HEK293 (cell line): ENCODE measurements at regions not wholly inside any gene's neighbourhood (a gene's known extent, or its start where the extent isn't known, plus 50 kb on each side); places are given as distances from the start of the nearest gene placed in this dataset.
A peak's percentile ranks its signal among the peaks of the same experiment; 100 is the strongest.

Source experiments
- BCL11B ChIP-seq: fragments of 450-650 bp; formaldehyde crosslinking; IDR thresholded peaks from 2 replicates; pipeline ENCODE4 v1.5.1; 2016; ENCODE audit warnings: low read depth, missing biosample characterization, missing genetic modification characterization
- EGR2 ChIP-seq: fragments of 450-650 bp; formaldehyde crosslinking; IDR thresholded peaks from 2 replicates; pipeline ENCODE4 v1.5.1; 2016; ENCODE audit warnings: low read depth, missing biosample characterization, missing genetic modification characterization
- GFI1B ChIP-seq: fragments of 450-650 bp; formaldehyde crosslinking; IDR thresholded peaks from 2 replicates; pipeline ENCODE4 v1.5.1; 2016; ENCODE audit warnings: missing biosample characterization, missing genetic modification characterization
- GLIS1 ChIP-seq: fragments of 450-650 bp; formaldehyde crosslinking; IDR thresholded peaks from 2 replicates; pipeline ENCODE4 v1.5.1; 2016; ENCODE audit warnings: missing biosample characterization, missing genetic modification characterization
- PATZ1 ChIP-seq: fragments of 450-650 bp; formaldehyde crosslinking; IDR thresholded peaks from 2 replicates; pipeline ENCODE4 v1.5.1; 2016; ENCODE audit warnings: missing biosample characterization, missing genetic modification characterization
- PRDM10 ChIP-seq: fragments of 450-650 bp; formaldehyde crosslinking; IDR thresholded peaks from 2 replicates; pipeline ENCODE4 v1.5.1; 2016; ENCODE audit warnings: missing biosample characterization, missing genetic modification characterization
- REPIN1 ChIP-seq: fragments of 450-650 bp; formaldehyde crosslinking; IDR thresholded peaks from 2 replicates; pipeline ENCODE4 v1.5.1; 2017; ENCODE audit warnings: missing biosample characterization, missing genetic modification characterization, low read depth
- SETDB1 ChIP-seq: IDR thresholded peaks from one replicate; pipeline ENCODE4 v1.6.1; 2017; ENCODE audit warnings: mild to moderate bottlenecking, low read length, moderate library complexity, mixed read lengths; ENCODE audit not compliant: insufficient read length
- SP3 ChIP-seq: fragments of 450-650 bp; formaldehyde crosslinking; IDR thresholded peaks from 2 replicates; pipeline ENCODE4 v1.5.1; 2016; ENCODE audit warnings: missing biosample characterization, missing genetic modification characterization
- YY2 ChIP-seq: fragments of 450-650 bp; formaldehyde crosslinking; IDR thresholded peaks from 2 replicates; pipeline ENCODE4 v1.5.1; 2016; ENCODE audit warnings: missing biosample characterization, missing genetic modification characterization
- ZBTB8A ChIP-seq: fragments of 450-650 bp; formaldehyde crosslinking; IDR thresholded peaks from 2 replicates; pipeline ENCODE4 v1.5.1; 2016; ENCODE audit warnings: missing biosample characterization, missing genetic modification characterization
- ZFP37 ChIP-seq: fragments of 450-650 bp; formaldehyde crosslinking; IDR thresholded peaks from 2 replicates; pipeline ENCODE4 v1.5.1; 2016; ENCODE audit warnings: missing biosample characterization, missing genetic modification characterization
- ZIC2 ChIP-seq: fragments of 450-650 bp; formaldehyde crosslinking; IDR thresholded peaks from 2 replicates; pipeline ENCODE4 v1.5.1; 2016; ENCODE audit warnings: missing biosample characterization, missing genetic modification characterization
- ZNF114 ChIP-seq: fragments of 450-650 bp; formaldehyde crosslinking; IDR thresholded peaks from 2 replicates; pipeline ENCODE4 v1.5.0; 2017; ENCODE audit warnings: missing biosample characterization, missing genetic modification characterization
- ZNF239 ChIP-seq: fragments of 450-650 bp; formaldehyde crosslinking; IDR thresholded peaks from 2 replicates; pipeline ENCODE4 v1.5.1; 2016; ENCODE audit warnings: missing biosample characterization, missing genetic modification characterization
- ZNF248 ChIP-seq: fragments of 450-650 bp; formaldehyde crosslinking; IDR thresholded peaks from 2 replicates; pipeline ENCODE4 v1.5.1; 2017; ENCODE audit warnings: missing biosample characterization, missing genetic modification characterization
- ZNF280C ChIP-seq: fragments of 450-650 bp; formaldehyde crosslinking; IDR thresholded peaks from 2 replicates; pipeline ENCODE4 v1.5.1; 2016; ENCODE audit warnings: missing biosample characterization, missing genetic modification characterization
- ZNF362 ChIP-seq: fragments of 450-650 bp; formaldehyde crosslinking; IDR thresholded peaks from 2 replicates; pipeline ENCODE4 v1.5.1; 2016; ENCODE audit warnings: missing biosample characterization, missing genetic modification characterization
- ZNF366 ChIP-seq: fragments of 450-650 bp; formaldehyde crosslinking; conservative IDR thresholded peaks from 2 replicates; pipeline ENCODE4 v1.5.1; 2016; ENCODE audit warnings: missing biosample characterization, missing genetic modification characterization
- ZNF391 ChIP-seq: fragments of 450-650 bp; formaldehyde crosslinking; IDR thresholded peaks from 2 replicates; pipeline ENCODE4 v1.5.1; 2016; ENCODE audit warnings: low read depth, missing biosample characterization, missing genetic modification characterization, borderline replicate concordance
- ZNF48 ChIP-seq: fragments of 450-650 bp; formaldehyde crosslinking; IDR thresholded peaks from 2 replicates; pipeline ENCODE4 v1.5.1; 2016; ENCODE audit warnings: missing biosample characterization, missing genetic modification characterization
- ZNF501 ChIP-seq: fragments of 450-650 bp; formaldehyde crosslinking; IDR thresholded peaks from 2 replicates; pipeline ENCODE4 v1.5.1; 2016; ENCODE audit warnings: missing biosample characterization, missing genetic modification characterization
- ZNF521 ChIP-seq: fragments of 450-650 bp; formaldehyde crosslinking; IDR thresholded peaks from 2 replicates; pipeline ENCODE4 v1.5.1; 2017; ENCODE audit warnings: missing biosample characterization, mild to moderate bottlenecking, missing genetic modification characterization
- ZNF596 ChIP-seq: fragments of 450-650 bp; IDR thresholded peaks from 2 replicates; pipeline ENCODE4 v1.5.0; 2018; ENCODE audit warnings: missing biosample characterization, mild to moderate bottlenecking, missing genetic modification characterization, moderate library complexity
- ZNF624 ChIP-seq: fragments of 450-650 bp; formaldehyde crosslinking; IDR thresholded peaks from 2 replicates; pipeline ENCODE4 v1.5.1; 2017; ENCODE audit warnings: missing biosample characterization, missing genetic modification characterization
- ZNF639 ChIP-seq: fragments of 450-650 bp; formaldehyde crosslinking; IDR thresholded peaks from 2 replicates; pipeline ENCODE4 v1.5.1; 2016; ENCODE audit warnings: missing biosample characterization, missing genetic modification characterization
- ZNF664 ChIP-seq: fragments of 450-650 bp; formaldehyde crosslinking; IDR thresholded peaks from 2 replicates; pipeline ENCODE4 v1.5.1; 2016; ENCODE audit warnings: missing biosample characterization, missing genetic modification characterization
- ZNF747 ChIP-seq: fragments of 450-650 bp; formaldehyde crosslinking; IDR thresholded peaks from 2 replicates; pipeline ENCODE4 v1.5.1; 2016; ENCODE audit warnings: missing biosample characterization, missing genetic modification characterization
- ZSCAN4 ChIP-seq: fragments of 450-650 bp; formaldehyde crosslinking; IDR thresholded peaks from 2 replicates; pipeline ENCODE4 v1.5.1; 2017; ENCODE audit warnings: missing biosample characterization, missing genetic modification characterization
- ZXDB ChIP-seq: fragments of 450-650 bp; formaldehyde crosslinking; IDR thresholded peaks from 2 replicates; pipeline ENCODE4 v1.5.1; 2016; ENCODE audit warnings: missing biosample characterization, missing genetic modification characterization

- TF ChIP-seq PATZ1 (no peak), GLIS1 (tag by site-specific recombination) (no peak), ZNF596 (no peak), ZNF521 (tag by site-specific recombination) (no peak), ZNF239 (tag by site-specific recombination) (no peak), ZNF362 (tag by site-specific recombination) (no peak), ZNF114 (tag by site-specific recombination) (no peak), SETDB1 (no peak), ZBTB8A (tag by site-specific recombination) (peak; percentile 14; the same call in 1 of the 2 replicates), ZNF366 (tag by site-specific recombination) (peak; percentile 39; the same call in 1 of the 2 replicates), BCL11B (tag by site-specific recombination) (no peak), ZNF624 (tag by site-specific recombination) (no peak), GFI1B (tag by site-specific recombination) (peak; percentile 56; the same call in 1 of the 2 replicates), ZNF248 (tag by site-specific recombination) (no peak), SP3 (no peak), ZNF639 (no peak), ZNF391 (tag by site-specific recombination) (no peak), ZNF48 (no peak), EGR2 (tag by site-specific recombination) (no peak), ZIC2 (no peak), ZNF664 (tag by site-specific recombination) (peak; percentile 81), ZNF280C (tag by site-specific recombination) (no peak), PRDM10 (tag by site-specific recombination) (0 out of 2 replicates have a peak, but pooled peaks have one; percentile 22), YY2 (no peak), ZNF747 (no peak), ZNF501 (tag by site-specific recombination) (no peak), ZXDB (tag by site-specific recombination) (peak; percentile 87), REPIN1 (tag by site-specific recombination) (no peak), ZSCAN4 (tag by site-specific recombination) (no peak), ZFP37 (no peak)
Observed at GRCh38 chr5:116842514-116842961, 267.9 kb upstream of the SEMA6A start (continued).
